ENCODE measurements at regions not wholly inside any gene's neighbourhood (a gene's known extent, or its start where the extent isn't known, plus 50 kb on each side); places are given as distances from the start of the nearest gene placed in this dataset.

- TF ChIP-seq POLR2AphosphoS5 (IDR thresholded peaks at IDR 0.05; ENCODE audit: borderline replicate concordance, low read depth, low read length) (no peak), EZH2 (IDR thresholded peaks at IDR 0.05) (no peak), FOXP2 (optimal IDR thresholded peaks at IDR 0.05; ENCODE audit: control extremely low read depth, extremely low read length, insufficient read depth) (no peak)
Measured at GRCh38 chr3:153658136-153658535, 463.1 kb upstream of the ARHGEF26 start.

All from SK-N-MC (cell line).